HepG2 (cell line): ENCODE measurements at regions not wholly inside any gene's neighbourhood (a gene's known extent, or its start where the extent isn't known, plus 50 kb on each side); places are given as distances from the start of the nearest gene placed in this dataset.

Experiments
- BCL6 ChIP-seq: IDR thresholded peaks from 2 replicates; pipeline ENCODE4 v1.6.1; 2016; ENCODE audit warnings: missing genetic modification reagents, missing compliant biosample characterization
- BHLHE40 ChIP-seq: IDR thresholded peaks from 2 replicates; pipeline ENCODE4 v1.6.1; 2011; ENCODE audit warnings: low read length, improper control_type of control experiment
- CEBPB ChIP-seq: IDR thresholded peaks from 2 replicates; pipeline ENCODE4 v1.6.1; 2011; ENCODE audit warnings: low read depth, low read length, improper control_type of control experiment, borderline replicate concordance
- MBD4 ChIP-seq: IDR thresholded peaks from 2 replicates; pipeline ENCODE4 v1.6.1; 2012; ENCODE audit warnings: low read length, inconsistent platforms, borderline replicate concordance
- MZF1 ChIP-seq: sonication (generic); formaldehyde crosslinking; IDR thresholded peaks from 2 replicates; pipeline ENCODE4 v1.8.1; 2023; ENCODE audit warnings: mild to moderate bottlenecking, missing genetic modification reagents, borderline replicate concordance
- NFYB ChIP-seq: sonication (generic); formaldehyde crosslinking; IDR thresholded peaks from 2 replicates; pipeline ENCODE4 v1.4.0; 2020; ENCODE audit warnings: missing genetic modification reagents
- PCBP1 ChIP-seq: fragments of 200-400 bp; formaldehyde crosslinking; IDR thresholded peaks from 2 replicates; pipeline ENCODE4 v1.6.1; 2017; ENCODE audit warnings: mild to moderate bottlenecking, low read depth, low read length, borderline replicate concordance
- RAD21 ChIP-seq: fragments of 450-650 bp; formaldehyde crosslinking; IDR thresholded peaks from 2 replicates; pipeline ENCODE4 v1.5.0; 2020; ENCODE audit warnings: mild to moderate bottlenecking
- RAD51 ChIP-seq: fragments of 450-650 bp; IDR thresholded peaks from 2 replicates; pipeline ENCODE4 v1.6.1; 2016; ENCODE audit warnings: borderline replicate concordance
- SP5 ChIP-seq: IDR thresholded peaks from 2 replicates; pipeline ENCODE4 v1.6.1; 2016; ENCODE audit warnings: low read depth, borderline replicate concordance
- TAF1 ChIP-seq: sonication (generic); formaldehyde crosslinking; IDR thresholded peaks from 2 replicates; pipeline ENCODE4 v1.4.0; 2020; ENCODE audit warnings: missing genetic modification reagents
- TBP ChIP-seq: sonication (generic); formaldehyde crosslinking; IDR thresholded peaks from 2 replicates; pipeline ENCODE4 v1.5.0; 2020; ENCODE audit warnings: missing genetic modification reagents
- TEAD2 ChIP-seq: sonication (generic); formaldehyde crosslinking; IDR thresholded peaks from 2 replicates; pipeline ENCODE4 v1.9.0; 2021; ENCODE audit warnings: missing genetic modification reagents
- ZBTB42 ChIP-seq: sonication (generic); formaldehyde crosslinking; IDR thresholded peaks from 2 replicates; pipeline ENCODE4 v1.5.0; 2020; ENCODE audit warnings: mild to moderate bottlenecking, missing genetic modification reagents
- ZBTB7A ChIP-seq: sonication (generic); formaldehyde crosslinking; IDR thresholded peaks from 2 replicates; pipeline ENCODE4 v1.8.0; 2022; ENCODE audit warnings: mild to moderate bottlenecking, missing genetic modification reagents
- ZNF296 ChIP-seq: sonication (generic); formaldehyde crosslinking; conservative IDR thresholded peaks from 2 replicates; pipeline ENCODE4 v1.5.0; 2020; ENCODE audit warnings: mild to moderate bottlenecking, missing genetic modification reagents
- ZNF367 ChIP-seq: sonication (generic); formaldehyde crosslinking; IDR thresholded peaks from 2 replicates; pipeline ENCODE4 v1.4.0; 2020; ENCODE audit warnings: missing genetic modification reagents, borderline replicate concordance
- ZNF460 ChIP-seq: sonication (generic); formaldehyde crosslinking; IDR thresholded peaks from 2 replicates; pipeline ENCODE4 v1.5.1; 2020; ENCODE audit warnings: missing genetic modification reagents, mild to moderate bottlenecking, borderline replicate concordance
- ZNF577 ChIP-seq: sonication (generic); formaldehyde crosslinking; IDR thresholded peaks from 2 replicates; pipeline ENCODE4 v1.4.0; 2020; ENCODE audit warnings: mild to moderate bottlenecking, low read depth, missing genetic modification reagents, borderline replicate concordance
- ZNF614 ChIP-seq: IDR thresholded peaks from 2 replicates; pipeline ENCODE4 v1.6.1; 2018; ENCODE audit warnings: missing biosample characterization, missing genetic modification reagents, inconsistent platforms, borderline replicate concordance
- ZNF644 ChIP-seq: IDR thresholded peaks from 2 replicates; pipeline ENCODE4 v1.6.1; 2016; ENCODE audit warnings: low read depth
- TF ChIP-seq, protein P1 (sequence below): sonication (generic); formaldehyde crosslinking; IDR thresholded peaks from 2 replicates; pipeline ENCODE4 v1.4.0; 2020; ENCODE audit warnings: mild to moderate bottlenecking, missing genetic modification reagents
- TF ChIP-seq, protein P2 (sequence below): sonication (generic); formaldehyde crosslinking; IDR thresholded peaks from 2 replicates; pipeline ENCODE4 v1.8.0; 2022; ENCODE audit warnings: low read depth, missing genetic modification reagents
- TF ChIP-seq, protein P3 (sequence below): sonication (generic); formaldehyde crosslinking; IDR thresholded peaks from 2 replicates; pipeline ENCODE4 v1.4.0; 2020; ENCODE audit warnings: missing genetic modification reagents
- TF ChIP-seq, protein P4 (sequence below): sonication (generic); formaldehyde crosslinking; IDR thresholded peaks from 2 replicates; pipeline ENCODE4 v1.4.0; 2020; ENCODE audit warnings: missing genetic modification reagents
- TF ChIP-seq, protein P5 (sequence below): sonication (generic); formaldehyde crosslinking; IDR thresholded peaks from 2 replicates; pipeline ENCODE4 v1.4.0; 2020; ENCODE audit warnings: low read depth, mild to moderate bottlenecking, missing genetic modification reagents

DNA sequence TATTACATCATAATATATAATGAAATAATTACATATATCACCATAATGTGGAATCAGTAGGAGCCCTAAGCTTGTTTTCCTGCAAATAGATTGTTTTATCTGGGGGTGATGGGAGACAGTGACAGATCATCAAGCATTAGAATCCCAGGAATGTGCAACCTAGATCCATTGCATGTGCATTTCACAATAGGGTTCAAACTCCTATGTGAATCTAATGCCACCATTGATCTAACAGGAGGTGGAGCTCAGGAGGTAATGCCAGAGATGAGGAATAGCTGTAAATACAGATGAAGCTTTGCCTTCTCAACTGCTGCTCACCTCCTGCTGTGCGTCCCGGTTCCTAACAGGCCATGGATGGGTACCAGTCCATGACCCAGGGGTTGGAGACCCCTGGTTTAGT is 63.8 kb upstream of the CHORDC1 start (continued):
- TF ChIP-seq RAD51 (no peak), ZNF614 (CRISPR knock-in tag) (no peak), BCL6 (CRISPR knock-in tag) (0 out of 2 replicates have a peak, but pooled peaks have one; percentile 20), CEBPB (peak; percentile 95), BHLHE40 (0 out of 2 replicates have a peak, but pooled peaks have one; percentile 8), ZNF460 (CRISPR knock-in tag) (no peak), ZBTB42 (CRISPR knock-in tag) (no peak), MZF1 (no peak), MBD4 (no peak), ZNF644 (0 out of 2 replicates have a peak, but pooled peaks have one; percentile 34), RAD21 (CRISPR knock-in tag) (no peak), NFYB (CRISPR knock-in tag) (no peak), SP5 (CRISPR knock-in tag) (0 out of 2 replicates have a peak, but pooled peaks have one; percentile 36), TAF1 (CRISPR knock-in tag) (no peak), ZBTB7A (CRISPR knock-in tag) (no peak), PCBP1 (no peak), TEAD2 (CRISPR knock-in tag) (no peak), TBP (CRISPR knock-in tag) (no peak), ZNF577 (CRISPR knock-in tag) (no peak), ZNF367 (CRISPR knock-in tag) (no peak), ZNF296 (CRISPR knock-in tag) (no peak)
- TF ChIP-seq, protein P1, sequence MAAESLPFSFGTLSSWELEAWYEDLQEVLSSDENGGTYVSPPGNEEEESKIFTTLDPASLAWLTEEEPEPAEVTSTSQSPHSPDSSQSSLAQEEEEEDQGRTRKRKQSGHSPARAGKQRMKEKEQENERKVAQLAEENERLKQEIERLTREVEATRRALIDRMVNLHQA (CRISPR knock-in tag), result peak; percentile 76; the same call in 1 of the 2 replicates
- TF ChIP-seq, protein P2, sequence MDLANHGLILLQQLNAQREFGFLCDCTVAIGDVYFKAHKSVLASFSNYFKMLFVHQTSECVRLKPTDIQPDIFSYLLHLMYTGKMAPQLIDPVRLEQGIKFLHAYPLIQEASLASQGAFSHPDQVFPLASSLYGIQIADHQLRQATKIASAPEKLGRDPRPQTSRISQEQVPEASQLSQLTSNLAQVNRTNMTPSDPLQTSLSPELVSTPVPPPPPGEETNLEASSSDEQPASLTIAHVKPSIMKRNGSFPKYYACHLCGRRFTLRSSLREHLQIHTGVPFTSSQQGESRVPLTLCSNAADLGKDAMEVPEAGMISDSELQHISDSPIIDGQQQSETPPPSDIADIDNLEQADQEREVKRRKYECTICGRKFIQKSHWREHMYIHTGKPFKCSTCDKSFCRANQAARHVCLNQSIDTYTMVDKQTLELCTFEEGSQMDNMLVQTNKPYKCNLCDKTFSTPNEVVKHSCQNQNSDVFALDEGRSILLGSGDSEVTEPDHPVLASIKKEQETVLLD (CRISPR knock-in tag), result no peak
- TF ChIP-seq, protein P3, sequence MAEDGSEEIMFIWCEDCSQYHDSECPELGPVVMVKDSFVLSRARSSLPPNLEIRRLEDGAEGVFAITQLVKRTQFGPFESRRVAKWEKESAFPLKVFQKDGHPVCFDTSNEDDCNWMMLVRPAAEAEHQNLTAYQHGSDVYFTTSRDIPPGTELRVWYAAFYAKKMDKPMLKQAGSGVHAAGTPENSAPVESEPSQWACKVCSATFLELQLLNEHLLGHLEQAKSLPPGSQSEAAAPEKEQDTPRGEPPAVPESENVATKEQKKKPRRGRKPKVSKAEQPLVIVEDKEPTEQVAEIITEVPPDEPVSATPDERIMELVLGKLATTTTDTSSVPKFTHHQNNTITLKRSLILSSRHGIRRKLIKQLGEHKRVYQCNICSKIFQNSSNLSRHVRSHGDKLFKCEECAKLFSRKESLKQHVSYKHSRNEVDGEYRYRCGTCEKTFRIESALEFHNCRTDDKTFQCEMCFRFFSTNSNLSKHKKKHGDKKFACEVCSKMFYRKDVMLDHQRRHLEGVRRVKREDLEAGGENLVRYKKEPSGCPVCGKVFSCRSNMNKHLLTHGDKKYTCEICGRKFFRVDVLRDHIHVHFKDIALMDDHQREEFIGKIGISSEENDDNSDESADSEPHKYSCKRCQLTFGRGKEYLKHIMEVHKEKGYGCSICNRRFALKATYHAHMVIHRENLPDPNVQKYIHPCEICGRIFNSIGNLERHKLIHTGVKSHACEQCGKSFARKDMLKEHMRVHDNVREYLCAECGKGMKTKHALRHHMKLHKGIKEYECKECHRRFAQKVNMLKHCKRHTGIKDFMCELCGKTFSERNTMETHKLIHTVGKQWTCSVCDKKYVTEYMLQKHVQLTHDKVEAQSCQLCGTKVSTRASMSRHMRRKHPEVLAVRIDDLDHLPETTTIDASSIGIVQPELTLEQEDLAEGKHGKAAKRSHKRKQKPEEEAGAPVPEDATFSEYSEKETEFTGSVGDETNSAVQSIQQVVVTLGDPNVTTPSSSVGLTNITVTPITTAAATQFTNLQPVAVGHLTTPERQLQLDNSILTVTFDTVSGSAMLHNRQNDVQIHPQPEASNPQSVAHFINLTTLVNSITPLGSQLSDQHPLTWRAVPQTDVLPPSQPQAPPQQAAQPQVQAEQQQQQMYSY (CRISPR knock-in tag), result no peak
- TF ChIP-seq, protein P4, sequence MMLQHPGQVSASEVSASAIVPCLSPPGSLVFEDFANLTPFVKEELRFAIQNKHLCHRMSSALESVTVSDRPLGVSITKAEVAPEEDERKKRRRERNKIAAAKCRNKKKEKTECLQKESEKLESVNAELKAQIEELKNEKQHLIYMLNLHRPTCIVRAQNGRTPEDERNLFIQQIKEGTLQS (CRISPR knock-in tag), result no peak
- TF ChIP-seq, protein P5, sequence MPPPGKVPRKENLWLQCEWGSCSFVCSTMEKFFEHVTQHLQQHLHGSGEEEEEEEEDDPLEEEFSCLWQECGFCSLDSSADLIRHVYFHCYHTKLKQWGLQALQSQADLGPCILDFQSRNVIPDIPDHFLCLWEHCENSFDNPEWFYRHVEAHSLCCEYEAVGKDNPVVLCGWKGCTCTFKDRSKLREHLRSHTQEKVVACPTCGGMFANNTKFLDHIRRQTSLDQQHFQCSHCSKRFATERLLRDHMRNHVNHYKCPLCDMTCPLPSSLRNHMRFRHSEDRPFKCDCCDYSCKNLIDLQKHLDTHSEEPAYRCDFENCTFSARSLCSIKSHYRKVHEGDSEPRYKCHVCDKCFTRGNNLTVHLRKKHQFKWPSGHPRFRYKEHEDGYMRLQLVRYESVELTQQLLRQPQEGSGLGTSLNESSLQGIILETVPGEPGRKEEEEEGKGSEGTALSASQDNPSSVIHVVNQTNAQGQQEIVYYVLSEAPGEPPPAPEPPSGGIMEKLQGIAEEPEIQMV (CRISPR knock-in tag), result no peak
